ENCODE measurements at regions not wholly inside any gene's neighbourhood (a gene's known extent, or its start where the extent isn't known, plus 50 kb on each side); places are given as distances from the start of the nearest gene placed in this dataset.
A peak's percentile ranks its signal among the peaks of the same experiment; 100 is the strongest.

DNA sequence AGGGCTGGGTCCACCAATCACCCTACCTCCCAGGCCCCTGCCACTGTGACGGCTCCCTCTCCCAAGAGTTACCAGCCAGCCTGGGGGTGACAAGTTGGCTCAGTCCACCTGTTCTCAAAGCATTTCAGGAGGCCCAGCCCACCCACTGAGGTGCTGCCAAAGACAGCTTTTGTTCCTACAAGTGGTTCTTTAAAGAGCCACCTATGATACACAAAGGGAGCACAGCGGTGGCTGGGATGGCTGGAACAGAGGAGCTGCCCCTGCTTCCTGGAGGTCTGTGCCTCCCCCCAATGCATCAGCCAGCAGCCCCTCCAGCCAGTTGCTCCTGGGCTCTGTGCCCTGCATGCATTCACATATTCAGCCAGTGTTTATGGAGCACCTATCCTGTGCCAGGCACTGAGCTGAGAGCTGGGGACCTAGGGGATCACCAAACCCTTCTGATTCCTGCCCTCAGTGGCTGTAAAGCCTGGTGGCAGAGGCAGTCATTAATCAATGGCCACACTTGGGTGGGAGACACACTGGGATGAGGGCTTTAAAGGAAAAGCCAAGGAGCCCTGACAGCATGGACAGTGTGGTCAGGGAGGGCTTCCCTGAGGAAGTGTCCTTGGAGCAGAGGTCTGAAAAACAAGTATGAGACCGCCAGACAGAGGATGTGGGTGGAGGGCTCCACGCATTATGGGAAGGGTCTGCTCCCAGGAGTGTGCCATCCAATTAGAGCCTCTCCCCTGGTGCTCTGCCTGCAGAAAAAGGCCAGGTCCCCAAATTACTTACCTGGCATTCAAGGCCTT lies 107.1 kb upstream of the LINGO1 start:
- no peak for DNase-seq

DNA sequence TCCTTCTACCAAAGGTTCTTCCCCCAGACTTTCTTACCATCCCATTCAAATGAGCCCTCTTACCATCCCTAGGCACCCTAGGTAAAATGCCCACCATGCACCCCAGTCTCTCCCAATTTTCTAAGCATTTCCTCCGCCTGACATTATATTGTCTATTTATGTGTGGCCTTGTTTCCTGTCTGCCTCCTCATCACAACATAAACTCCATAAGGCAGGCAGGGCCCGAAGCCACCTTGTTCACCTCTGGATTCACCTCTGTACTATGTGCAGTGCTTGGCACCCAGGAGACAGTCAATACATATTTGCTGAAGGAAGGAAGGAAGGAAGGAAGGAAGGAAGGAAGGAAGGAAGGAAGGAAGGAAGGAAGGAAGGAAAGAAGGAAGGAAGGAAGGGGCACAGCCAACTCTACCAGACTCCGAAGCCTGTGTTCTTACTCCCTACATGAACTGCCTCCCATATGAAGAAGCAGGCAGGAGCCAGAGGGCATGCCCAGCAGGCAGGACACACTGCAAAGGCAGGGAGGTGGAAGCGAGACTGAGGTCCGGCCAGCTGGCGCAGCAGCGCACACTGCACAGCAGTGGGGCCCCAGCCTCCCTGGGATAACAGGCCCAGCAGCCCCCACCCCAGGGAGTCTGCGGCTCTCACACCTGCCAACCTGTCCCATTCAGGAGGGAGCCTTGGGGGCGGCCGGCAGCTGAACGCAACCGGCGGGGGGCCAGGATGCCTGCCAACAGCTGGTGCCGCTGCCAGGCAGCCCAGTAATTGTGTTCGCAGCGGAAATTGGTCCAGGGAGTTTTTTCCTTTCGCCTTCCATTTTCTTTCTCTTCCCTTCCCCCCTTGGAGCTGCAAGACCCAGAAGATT lies 106.0 kb upstream of the LINGO1 start:
- peak in 9 of 56 donors; percentile 15 to 43 (median 24) for DNase-seq

DNA sequence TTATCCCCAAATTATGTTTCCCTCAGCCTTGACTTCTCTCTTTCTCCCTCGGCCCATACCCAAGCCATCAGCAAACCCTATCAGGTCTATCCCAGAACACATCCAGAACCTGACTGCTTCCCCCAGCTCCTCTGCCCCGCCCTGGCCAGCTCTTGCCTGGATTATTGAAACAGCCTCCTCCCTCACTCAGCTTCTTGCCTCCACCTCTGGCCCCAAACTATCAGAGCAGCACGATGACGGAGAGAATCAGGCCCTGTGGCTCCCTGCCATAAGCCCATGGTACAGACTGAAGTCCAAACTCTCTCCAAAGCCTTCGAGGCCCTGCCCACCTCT lies 105.3 kb upstream of the LINGO1 start:
- no peak for DNase-seq

DNA sequence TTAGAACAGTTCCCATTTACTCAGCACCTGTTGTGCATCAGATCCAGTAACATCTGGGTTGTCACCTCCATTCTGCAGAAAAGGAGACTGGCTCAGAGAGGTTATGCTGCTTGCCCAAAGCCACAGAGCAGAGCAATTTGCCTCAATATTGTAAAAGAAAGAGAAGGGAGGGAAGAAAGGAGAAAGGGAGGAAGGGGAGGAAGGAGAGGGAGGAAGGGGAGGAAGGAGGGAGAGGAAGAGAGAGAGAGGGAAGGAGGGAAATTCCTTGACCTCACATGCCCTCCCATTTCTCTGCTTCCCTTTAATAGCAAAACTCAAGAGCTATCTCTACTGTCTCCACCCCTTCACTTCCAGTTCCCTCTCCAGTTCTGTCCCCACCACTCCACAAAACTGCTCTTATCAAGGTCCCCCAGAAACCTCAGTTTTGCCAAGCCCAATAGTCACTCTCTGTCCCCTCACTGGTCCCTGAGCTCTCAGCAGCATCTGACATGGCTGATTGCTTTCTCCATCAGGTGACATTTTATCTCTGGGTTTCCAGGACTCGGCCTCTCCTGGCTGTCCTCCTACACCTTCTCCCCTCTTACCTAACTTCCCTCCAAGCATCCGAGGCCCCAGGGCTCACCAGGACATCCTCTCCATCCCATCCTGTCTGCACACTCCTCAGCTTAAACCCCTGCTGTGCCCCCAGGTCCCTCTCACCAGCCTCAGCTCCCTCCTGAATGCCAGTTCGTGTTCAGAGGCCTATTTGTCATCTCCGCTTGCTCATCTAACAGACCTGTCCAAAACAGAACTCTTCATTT lies 104.7 kb upstream of the LINGO1 start:
- no peak for DNase-seq

DNA sequence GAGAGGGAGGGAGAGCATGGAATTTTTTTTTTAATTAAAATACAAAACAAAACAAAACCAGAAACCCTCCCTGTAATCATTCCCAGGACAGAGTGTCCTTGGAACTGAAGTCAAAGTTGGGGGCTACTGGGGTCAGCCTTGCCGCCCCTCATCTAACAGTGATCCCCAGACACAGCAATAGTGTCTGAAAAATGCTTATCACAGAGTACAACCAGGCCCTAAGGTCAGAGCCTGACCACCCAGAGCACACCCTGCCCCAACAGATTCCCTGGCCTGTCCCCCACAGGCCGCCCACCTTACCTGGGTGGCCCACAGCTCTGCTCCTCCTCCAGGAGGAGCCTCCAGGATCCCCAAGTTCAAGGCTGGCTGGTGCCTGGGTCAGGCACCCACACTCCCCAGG lies 101.6 kb upstream of the LINGO1 start:
- DNase-seq: no peak

DNA sequence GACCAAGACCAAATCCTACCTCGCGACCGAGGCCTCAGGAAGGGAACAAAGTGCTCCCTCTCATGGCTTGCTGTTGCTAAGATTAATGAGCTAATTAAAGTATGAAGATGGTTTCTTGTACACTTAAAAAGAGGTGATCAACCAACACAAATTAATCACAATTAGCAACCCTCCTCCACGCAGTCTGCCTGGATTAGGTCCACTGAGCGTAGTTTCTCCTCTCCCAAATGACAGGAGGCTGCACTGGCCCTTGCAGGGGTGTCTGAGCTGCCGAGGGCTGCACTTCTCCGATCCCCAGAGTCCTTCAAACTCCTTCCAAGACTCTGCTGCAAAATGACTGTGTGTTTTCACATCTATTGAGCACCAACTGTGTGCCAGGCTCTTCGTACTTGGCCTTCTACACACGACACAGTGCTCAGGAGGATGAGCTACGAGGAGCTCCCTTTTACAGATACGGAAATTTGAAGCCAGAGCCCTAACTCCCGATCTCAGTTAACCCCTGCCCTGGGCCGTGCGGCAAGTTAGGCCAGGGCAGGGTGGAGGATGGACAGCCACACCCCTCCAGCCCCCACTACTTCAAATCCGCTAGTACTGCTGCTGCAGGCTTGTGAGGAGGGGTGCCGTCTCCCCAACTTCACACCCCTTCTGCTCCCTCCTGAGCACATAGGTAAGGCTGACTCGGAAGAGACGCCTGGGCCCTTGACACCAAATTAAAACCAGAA lies 101.0 kb upstream of the LINGO1 start:
- DNase-seq: no peak

DNA sequence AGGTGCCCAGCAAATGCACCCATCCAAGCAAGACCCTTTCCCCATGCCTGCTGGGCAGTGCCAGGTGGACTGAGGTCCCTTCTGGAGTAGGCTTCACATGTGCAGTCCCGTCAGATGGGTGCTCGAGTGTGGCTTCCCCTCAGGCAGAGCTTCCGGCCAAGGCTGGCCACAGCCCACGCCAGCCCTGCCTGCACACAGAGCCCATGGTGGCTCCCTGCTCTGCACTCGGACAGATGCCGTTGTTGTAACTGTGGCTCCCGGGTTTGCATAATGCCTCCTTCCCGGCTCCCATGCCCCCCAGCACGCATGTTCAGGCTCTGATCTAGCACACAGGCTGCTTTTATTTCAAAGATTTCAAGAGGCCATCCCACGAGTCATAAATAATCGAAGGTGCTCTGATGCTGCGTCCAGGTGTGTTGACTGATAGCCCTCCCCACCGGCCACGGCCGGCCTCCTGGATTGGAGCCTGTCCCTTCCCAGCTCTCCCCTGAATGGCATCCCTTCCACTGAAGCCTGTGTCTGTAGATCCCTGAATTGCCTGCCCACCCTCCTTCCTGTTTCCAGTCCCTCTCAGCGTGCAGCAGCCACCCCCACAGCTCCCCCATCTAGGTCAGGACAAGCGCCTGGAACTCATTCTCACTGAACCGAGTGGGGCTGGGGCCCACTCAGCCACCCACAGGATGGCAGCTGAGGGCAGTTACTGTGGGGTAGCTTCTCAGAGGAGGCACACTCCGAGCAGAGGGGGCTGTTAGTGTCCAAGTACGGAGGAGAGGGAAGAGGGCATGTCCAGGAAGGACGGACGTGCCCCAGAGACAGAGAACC lies 100.0 kb upstream of the LINGO1 start:
- DNase-seq: peak in 1 of 56 donors; percentile 10

DNA sequence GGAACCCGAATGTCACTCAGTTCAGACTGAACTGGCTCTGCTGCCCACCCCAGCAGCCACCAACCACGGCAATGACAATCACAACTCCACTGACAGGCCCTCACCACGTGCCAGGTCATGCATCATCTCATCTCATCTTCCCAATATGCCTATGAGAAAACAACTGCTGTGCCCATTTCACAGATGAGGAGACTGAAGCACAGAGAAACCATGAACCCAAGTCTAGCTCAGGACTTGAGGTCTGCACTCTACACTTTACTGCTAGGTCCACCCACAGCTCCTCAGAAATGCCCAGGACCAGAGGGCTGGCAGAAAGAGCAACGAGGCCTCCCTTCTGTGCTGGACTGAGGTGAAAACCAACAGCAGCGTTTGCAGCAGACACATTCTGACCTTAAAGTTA lies 99.2 kb upstream of the LINGO1 start:
- DNase-seq: no peak

DNA sequence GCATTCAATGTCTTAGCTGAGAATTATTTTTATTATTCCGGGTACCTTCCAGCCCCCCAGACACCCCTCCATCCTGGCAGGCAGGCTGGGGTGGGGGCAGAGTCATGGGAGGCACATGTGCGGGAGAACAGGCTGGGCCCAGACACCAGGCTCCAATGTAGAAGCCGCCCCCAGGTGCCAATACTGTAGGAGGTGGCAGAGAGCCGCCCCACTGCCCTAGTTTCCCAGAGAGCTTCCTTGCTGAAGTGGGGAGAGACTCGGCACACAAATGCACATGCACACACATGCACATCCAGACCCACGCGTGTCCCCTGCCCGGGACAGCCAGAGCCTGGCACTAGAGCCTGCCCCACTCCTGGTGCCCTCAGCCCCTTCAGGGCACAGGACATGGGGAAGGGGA lies 98.4 kb upstream of the LINGO1 start:
- DNase-seq: peak in 9 of 56 donors; percentile 12 to 61 (median 22)

DNA sequence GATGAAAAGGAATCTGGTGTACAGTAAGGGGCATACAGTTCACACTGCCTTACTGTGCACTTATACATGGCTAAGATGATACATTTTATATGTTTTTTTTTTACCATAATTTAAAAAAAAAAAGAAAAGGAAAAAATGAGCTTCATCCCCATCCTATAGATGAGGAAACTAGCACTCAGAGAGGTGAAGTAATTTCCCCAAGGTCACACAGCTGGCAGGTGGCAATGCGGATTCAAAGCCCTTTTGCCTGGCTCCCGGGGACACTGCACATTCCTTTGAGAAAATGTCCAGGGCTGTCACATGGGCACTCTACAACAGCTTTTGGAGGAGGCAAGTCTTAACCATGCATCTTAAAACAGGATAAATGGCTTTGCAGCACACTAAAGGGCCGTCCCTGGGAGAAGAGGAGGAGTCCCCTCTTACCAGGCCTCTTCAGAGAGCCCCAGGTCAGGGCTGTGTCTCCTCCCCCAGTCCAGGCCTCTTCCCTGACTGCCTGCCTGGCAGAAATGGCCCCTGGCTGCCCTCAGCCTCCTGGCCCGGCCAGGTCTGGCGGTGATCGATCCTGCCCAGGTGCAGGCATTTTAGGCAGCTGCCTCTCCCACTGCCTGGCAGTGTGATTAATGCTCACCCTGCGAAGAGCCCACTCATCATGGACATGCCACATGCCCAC lies 95.1 kb upstream of the LINGO1 start:
- no peak for DNase-seq

DNA sequence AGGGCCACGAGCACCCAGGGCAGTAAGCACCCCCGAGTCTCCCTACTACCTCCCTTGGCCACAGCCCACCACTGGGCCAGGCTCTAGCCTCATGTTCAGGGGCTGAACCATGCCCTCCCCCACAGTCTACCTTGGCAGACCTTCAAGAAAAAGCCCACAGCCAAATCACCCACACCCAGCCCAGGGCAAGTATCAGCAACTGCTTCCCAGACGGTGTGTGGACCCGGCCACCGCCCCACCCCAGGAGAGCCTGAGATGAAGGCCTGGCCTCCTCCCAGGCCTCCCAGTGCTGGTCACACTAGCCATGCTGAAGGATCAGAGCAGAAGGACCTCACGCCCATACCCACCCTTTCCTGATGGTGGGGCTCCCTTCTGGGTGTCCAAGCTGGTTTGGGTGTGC lies 92.0 kb upstream of the LINGO1 start:
- DNase-seq: no peak

DNA sequence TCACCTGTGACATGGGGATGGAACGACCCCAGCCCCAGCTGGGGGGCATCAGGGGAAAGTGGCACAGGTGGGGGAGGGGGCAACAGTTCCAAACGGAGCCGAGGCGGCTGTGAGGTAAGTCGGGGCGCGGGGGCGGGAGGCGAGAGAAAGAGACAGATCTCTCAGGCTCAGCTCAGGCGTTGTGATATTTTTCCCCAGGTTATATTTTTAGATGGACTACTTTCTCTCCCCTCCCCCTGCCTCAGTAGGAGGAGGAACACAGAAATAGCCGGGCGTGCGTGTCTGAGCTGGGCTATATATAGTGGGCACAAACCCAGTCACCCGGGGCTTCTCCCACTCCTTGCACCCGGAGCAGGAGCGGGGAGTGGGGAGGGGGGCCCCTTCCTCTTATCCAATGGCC lies 91.0 kb upstream of the LINGO1 start:
- DNase-seq: peak in 5 of 56 donors; percentile 17 to 34 (median 28)

DNA sequence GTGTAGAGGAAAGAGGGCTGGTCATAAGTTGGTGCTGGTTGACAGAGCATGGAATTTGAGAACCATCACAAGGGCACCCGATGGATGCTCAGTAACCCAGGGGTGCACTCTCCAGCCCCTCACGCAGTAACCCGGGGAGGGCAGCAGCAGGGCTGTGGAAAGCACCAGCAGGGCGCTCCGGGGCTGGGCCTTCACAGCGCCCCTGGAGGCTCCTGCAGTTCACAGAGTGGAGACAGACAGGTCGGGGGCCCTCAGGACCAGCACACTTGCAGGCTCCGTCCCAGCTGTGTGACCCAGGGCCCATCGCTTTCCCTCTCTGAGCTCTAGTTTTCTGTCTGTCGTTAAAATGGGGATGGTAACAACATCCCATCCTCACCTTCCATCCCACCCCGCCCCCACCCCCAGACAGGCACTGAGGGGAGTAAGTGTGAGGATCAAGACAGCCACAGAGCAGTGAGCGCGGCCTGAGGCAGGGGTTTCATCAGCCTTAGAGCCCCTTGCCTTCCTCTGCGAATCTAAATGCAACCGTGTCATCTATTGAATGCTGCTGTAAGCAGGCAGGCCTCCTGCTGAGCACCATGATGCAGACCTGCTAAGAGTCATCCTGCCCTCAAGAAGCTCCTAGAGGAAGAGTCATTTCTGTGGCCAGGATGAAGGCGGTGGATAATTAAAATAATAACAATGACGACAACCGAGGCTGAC lies 90.2 kb upstream of the LINGO1 start:
- no peak for DNase-seq

DNA sequence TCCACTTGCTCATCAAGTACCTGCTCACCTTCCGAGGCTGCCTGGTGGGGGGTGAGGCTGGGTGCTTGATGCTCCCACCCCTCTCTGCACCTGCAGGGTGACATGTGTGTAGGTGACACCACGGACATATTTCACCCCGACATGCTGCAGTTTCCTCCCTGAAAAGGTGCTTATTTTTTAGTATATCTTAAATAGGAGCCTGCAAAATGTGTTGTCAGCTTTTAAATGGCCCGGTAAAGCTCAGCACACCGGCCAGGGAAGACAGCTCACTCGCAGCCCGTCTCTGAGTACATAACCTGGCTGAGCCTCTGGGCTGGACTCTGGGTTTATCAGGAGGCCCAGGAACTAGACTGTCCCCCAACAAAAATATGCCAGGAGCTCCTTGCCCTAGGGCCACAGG lies 89.3 kb upstream of the LINGO1 start:
- no peak for DNase-seq

DNA sequence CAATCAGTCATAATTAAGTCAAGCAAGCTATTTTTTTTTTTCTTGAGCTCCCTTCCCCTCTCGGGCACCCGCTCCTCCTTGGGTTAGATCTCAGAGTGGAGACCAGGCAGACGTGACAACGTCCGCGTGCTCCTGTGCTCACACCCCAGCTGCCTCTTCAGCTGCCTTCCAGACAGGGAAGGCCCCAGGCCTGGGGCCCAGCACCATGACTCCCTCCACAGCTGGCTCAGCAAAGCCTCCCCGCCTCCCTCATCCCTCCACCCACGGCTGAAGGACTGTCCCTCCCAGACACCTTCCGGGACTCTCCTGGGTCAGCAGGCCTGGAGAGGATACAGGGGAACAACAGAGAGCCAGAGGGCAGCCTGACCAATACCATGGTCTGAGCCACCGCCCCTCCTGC lies 87.9 kb upstream of the LINGO1 start:
- DNase-seq: no peak

DNA sequence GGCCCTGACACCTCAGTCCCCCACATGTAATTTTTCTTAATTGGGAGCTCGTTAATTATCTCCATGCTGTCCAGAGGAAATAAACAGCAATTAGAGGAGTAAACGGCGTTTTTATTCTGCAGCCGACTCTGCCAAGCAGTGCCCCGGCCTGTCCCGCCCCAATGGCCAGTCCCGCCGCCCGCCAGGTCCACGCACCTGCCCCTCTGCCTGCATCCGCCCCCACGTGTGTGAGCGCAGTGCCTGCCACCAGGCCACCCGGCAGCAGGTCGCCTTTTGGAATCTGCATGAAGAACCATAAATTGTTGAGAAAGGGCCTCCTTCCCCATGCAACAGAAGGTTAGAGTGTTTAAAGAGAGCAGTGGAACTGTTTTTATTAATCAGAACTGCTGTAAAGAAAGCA lies 87.5 kb upstream of the LINGO1 start:
- no peak for DNase-seq

DNA sequence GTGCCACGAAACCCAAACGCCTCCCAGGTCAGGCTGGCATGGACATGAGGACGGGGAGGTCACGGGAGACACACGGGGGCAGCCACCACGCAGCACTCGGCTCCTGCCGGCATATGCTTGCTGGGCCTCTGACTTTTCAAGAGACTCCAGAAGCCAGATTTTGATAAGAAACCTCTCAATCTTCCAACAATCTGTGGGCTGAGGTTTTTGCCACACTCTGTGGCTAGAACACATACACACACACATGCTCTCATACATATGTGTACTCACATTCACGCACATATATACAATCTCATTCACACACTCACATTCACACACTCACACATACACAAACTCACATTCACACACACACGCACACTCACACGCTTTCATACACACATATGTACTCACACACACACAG lies 86.7 kb upstream of the LINGO1 start:
- DNase-seq: no peak

DNA sequence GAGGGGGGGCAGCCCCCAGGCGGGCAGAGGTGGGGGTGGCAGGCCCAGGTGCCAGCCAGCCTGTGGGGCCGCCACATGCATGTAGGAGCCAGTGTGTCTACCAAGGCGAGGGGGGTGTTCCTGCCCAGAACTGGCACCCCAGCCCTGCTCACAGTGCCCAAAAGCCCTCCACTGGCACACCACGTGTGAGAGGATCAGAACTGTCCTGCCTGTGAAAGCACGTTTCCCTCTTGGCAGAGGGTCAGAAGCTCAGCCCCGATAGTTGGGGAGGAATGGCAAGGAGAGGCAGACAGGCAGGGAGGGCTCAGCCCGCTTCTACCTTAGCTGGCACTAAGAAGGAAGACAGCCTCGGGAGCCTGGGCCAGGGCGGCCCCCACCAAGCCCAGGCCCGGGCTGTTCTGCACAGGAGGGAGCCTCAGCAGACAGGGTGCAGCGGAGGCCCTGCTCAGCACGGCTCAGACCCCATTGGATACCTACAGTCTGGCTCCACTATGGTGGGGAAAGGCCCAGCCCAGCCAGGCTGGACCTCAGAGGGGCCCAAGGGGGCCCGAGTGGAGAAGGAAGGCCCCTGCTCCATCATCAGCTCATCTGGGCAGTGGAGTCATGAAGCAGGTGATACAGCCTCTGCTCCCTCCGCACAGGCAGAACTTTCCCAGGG lies 84.8 kb upstream of the LINGO1 start:
- DNase-seq: no peak

Measured in amygdala (tissue), 56 donors.